Nephron progenitor cell (in vitro differentiated cells): ENCODE measurements at regions not wholly inside any gene's neighbourhood (a gene's known extent, or its start where the extent isn't known, plus 50 kb on each side); places are given as distances from the start of the nearest gene placed in this dataset.

Experiments
- DNase-seq: peaks from one replicate; pipeline ENCODE4 v3.0.0; 2021
- H3K27ac Mint-ChIP-seq: 2 replicates; pipeline ENCODE4 v1.8.0; 2021; ENCODE audit warnings: mild to moderate bottlenecking, moderate library complexity, mixed read lengths
- H3K27me3 Mint-ChIP-seq: 2 replicates; pipeline ENCODE4 v1.8.0; 2021; ENCODE audit warnings: mild to moderate bottlenecking, low read depth, mixed read lengths; ENCODE audit not compliant: poor library complexity
- H3K36me3 Mint-ChIP-seq: 2 replicates; pipeline ENCODE4 v1.8.0; 2021; ENCODE audit warnings: low read depth, mixed read lengths
- H3K4me1 Mint-ChIP-seq: 2 replicates; pipeline ENCODE4 v1.8.0; 2021; ENCODE audit warnings: mixed read lengths
- H3K4me3 Mint-ChIP-seq: 2 replicates; pipeline ENCODE4 v1.8.0; 2021; ENCODE audit warnings: mild to moderate bottlenecking, moderate library complexity, mixed read lengths
- H3K9me3 Mint-ChIP-seq: 2 replicates; pipeline ENCODE4 v1.8.0; 2021; ENCODE audit warnings: mild to moderate bottlenecking, moderate library complexity, mixed read lengths
- TF ChIP-seq, protein P1 (sequence below): fragments of 200-600 bp; sonication (generic); IDR thresholded peaks from 2 replicates; pipeline ENCODE4 v1.5.0; 2021; ENCODE audit warnings: antibody characterized with exemption

DNA sequence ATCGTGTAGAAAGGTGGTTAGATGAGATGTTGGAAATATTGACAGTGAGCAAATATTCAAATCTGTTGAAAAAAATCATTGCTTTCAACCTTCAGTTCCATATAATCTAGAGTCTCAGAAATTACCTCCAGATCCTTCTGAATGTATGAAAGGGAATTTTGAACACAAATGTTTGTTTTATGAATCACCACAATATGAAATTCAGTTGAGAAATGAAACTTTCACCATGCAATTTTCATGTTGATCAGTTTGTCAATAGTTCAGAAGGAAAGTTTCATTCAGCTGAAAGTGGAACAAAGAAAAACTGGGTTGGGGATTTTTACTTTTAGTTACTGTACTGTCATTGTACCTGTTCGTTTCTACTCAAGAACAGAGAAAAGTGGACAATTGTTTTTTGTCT lies 953.6 kb downstream of the SLC6A15 start:
- H3K27me3 Mint-ChIP-seq = no peaks in the 10 kb centered on the region
- H3K9me3 Mint-ChIP-seq = no peaks in the 10 kb centered on the region
- no peak for DNase-seq
- TF ChIP-seq, protein P1, sequence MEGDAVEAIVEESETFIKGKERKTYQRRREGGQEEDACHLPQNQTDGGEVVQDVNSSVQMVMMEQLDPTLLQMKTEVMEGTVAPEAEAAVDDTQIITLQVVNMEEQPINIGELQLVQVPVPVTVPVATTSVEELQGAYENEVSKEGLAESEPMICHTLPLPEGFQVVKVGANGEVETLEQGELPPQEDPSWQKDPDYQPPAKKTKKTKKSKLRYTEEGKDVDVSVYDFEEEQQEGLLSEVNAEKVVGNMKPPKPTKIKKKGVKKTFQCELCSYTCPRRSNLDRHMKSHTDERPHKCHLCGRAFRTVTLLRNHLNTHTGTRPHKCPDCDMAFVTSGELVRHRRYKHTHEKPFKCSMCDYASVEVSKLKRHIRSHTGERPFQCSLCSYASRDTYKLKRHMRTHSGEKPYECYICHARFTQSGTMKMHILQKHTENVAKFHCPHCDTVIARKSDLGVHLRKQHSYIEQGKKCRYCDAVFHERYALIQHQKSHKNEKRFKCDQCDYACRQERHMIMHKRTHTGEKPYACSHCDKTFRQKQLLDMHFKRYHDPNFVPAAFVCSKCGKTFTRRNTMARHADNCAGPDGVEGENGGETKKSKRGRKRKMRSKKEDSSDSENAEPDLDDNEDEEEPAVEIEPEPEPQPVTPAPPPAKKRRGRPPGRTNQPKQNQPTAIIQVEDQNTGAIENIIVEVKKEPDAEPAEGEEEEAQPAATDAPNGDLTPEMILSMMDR = no peak
- H3K27ac Mint-ChIP-seq = no peak overlapping the region
- no peaks in the 10 kb centered on the region for H3K36me3 Mint-ChIP-seq
- H3K4me1 Mint-ChIP-seq = no peaks in the 10 kb centered on the region
- no peak overlapping the region for H3K4me3 Mint-ChIP-seq

DNA sequence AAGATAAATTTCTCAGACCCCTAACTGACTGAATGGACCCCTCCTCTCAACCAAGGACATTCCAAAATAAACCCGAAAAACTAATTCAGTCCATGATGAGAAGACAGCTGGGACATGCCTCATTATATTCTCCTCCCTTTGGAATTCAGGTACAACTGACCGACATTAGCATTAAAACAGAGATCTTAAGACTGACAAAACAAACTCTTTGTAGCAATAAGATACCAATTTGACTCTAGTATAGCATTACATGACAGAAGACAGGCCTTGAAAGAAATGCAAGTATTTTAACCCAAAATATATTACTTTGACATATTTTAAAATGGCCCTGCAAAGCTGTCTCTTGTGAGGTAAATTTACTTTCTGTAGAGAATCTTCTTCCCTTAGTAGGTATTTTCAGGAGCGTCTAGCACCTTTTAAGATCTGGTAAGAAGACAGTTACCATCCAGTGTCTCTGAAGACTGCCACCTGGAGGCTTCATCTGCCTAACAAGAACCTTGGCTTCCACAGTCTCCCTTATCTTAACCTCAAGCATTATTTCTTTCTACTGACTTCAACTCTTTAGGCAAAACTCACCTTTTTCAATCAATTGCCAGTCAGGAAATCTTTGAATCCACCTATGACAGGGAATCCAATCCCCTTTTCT lies 957.5 kb downstream of the SLC6A15 start:
- TF ChIP-seq, protein P1 = no peak
- Mint-ChIP-seq H3K4me3 (no peak overlapping the region), H3K27ac (no peak overlapping the region), H3K36me3 (no peaks in the 10 kb centered on the region), H3K9me3 (peaks cover 6% of the 10 kb centered on the region), H3K27me3 (no peaks in the 10 kb centered on the region), H3K4me1 (no peaks in the 10 kb centered on the region)
- no peak for DNase-seq

GRCh38 chr12:83954071-83954789 lies 958.4 kb downstream of the SLC6A15 start:
- TF ChIP-seq, protein P1 = no peak
- Mint-ChIP-seq H3K4me3 (no peak overlapping the region), H3K4me1 (no peaks in the 10 kb centered on the region), H3K27ac (no peak overlapping the region), H3K36me3 (no peaks in the 10 kb centered on the region), H3K9me3 (peaks cover 8% of the 10 kb centered on the region), H3K27me3 (no peaks in the 10 kb centered on the region)
- no peak for DNase-seq

- Mint-ChIP-seq H3K27ac (no peak overlapping the region), H3K9me3 (peaks cover 8% of the 10 kb centered on the region), H3K4me3 (no peak overlapping the region), H3K27me3 (no peaks in the 10 kb centered on the region), H3K36me3 (no peaks in the 10 kb centered on the region), H3K4me1 (peaks cover 11% of the 10 kb centered on the region)
- no peak for DNase-seq
- TF ChIP-seq, protein P1 = no peak
Measured at GRCh38 chr12:83945871-83946270, 966.7 kb downstream of the SLC6A15 start.

DNA sequence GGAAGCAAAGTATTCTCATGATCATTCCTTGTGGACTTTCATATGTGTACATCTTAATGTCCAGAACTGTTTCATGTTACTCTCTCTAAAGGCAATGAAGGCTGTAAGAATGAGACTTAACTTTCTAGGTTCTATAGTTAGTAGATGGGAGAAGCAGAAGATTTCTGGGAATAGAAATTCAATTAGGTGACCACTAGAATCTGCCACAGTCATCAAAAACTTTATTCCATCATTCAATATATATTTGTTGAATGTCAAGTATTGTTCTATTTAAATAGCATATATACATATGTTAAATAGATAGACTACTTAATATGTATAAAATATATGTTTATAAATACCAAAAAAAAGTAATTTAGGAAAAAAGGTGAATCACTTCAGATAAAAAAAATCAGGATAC lies 972.9 kb downstream of the SLC6A15 start:
- H3K36me3 Mint-ChIP-seq = no peaks in the 10 kb centered on the region
- no peak for DNase-seq
- H3K4me1 Mint-ChIP-seq = peaks cover 5% of the 10 kb centered on the region
- H3K27me3 Mint-ChIP-seq = no peaks in the 10 kb centered on the region
- no peak overlapping the region for H3K27ac Mint-ChIP-seq
- TF ChIP-seq, protein P1 = no peak
- H3K9me3 Mint-ChIP-seq = no peaks in the 10 kb centered on the region
- no peak overlapping the region for H3K4me3 Mint-ChIP-seq

- H3K9me3 Mint-ChIP-seq = no peaks in the 10 kb centered on the region
- H3K36me3 Mint-ChIP-seq = no peaks in the 10 kb centered on the region
- no peaks in the 10 kb centered on the region for H3K4me1 Mint-ChIP-seq
- TF ChIP-seq, protein P1 = no peak
- DNase-seq = no peak
- H3K4me3 Mint-ChIP-seq = no peak overlapping the region
- H3K27me3 Mint-ChIP-seq = no peaks in the 10 kb centered on the region
- no peak overlapping the region for H3K27ac Mint-ChIP-seq
Measured at GRCh38 chr12:83933615-83934014, 979.0 kb downstream of the SLC6A15 start.
